Liver (tissue), 3 donors: ENCODE measurements at regions not wholly inside any gene's neighbourhood (a gene's known extent, or its start where the extent isn't known, plus 50 kb on each side); places are given as distances from the start of the nearest gene placed in this dataset.

ENCODE experiments used
- CTCF ChIP-seq: fragments of 150-350 bp; IDR thresholded peaks from 2 replicates; pipeline ENCODE4 v1.5.1; 2017; ENCODE audit warnings: improper control_type of control experiment, low read depth, low read length; ENCODE audit not compliant: missing input control
- HNF4G ChIP-seq: IDR thresholded peaks from 2 replicates; pipeline ENCODE4 v1.6.1; 2016; ENCODE audit warnings: antibody characterized with exemption
- REST ChIP-seq: IDR thresholded peaks from 2 replicates; pipeline ENCODE4 v1.6.1; 2016; ENCODE audit warnings: antibody characterized with exemption, mild to moderate bottlenecking
- SP1 ChIP-seq: IDR thresholded peaks from 2 replicates; pipeline ENCODE4 v1.6.1; 2018; ENCODE audit warnings: antibody characterized with exemption, mild to moderate bottlenecking
- TAF1 ChIP-seq: conservative IDR thresholded peaks from 2 replicates; pipeline ENCODE4 v1.6.1; 2016; ENCODE audit warnings: antibody characterized with exemption, mild to moderate bottlenecking
- donor health status: healthy.
- donor health status: healthy.

- TF ChIP-seq TAF1 (no peak), CTCF (no peak), REST (no peak), HNF4G (no peak), SP1 (no peak)
Measured at GRCh38 chr12:78683626-78684025, 180.9 kb upstream of the SYT1 start.
